ENCODE measurements at regions not wholly inside any gene's neighbourhood (a gene's known extent, or its start where the extent isn't known, plus 50 kb on each side); places are given as distances from the start of the nearest gene placed in this dataset.
"Not testable (repeated sequence)": the region's sequence is repeated elsewhere in the genome, so short reads cannot be mapped to it uniquely, and the experiment has no call there.

DNA sequence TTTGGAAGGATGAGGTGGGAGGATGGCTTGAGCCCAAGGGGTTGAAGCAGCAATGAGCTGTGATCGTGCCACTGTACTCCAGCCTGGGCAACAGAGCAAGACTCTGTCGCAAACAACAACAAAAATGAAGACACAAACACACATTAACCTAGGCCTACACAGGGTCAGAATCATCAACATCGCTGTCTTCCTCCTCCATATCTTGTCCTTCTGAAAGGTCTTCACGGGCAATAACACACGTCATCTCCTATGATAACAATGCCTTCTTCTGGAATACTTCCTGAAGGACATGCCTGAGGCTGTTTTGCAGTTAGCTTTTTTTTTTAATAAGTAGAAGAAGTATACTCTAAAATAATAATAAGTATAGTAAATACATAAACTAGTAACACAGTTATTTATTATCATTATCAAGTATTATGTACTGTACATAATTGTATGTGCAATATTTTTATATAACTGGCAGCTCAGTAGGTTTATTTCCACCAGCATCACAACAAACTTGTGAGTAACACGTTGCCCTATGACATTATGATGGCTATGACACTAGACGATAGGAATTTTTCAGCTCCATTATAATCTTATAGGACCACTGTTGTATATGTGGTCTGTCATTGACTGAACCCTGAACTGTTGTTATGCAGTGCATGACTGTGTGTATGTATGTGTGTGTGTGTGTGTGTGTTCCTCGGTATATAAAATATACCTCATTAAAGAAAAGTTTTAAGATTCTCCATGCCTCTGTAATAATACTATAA, 69.2 kb upstream of the MAML3 start:
- DNase-seq (ENCODE audit: low read depth, low spot score) = no peak
- H3K27ac Mint-ChIP-seq (ENCODE audit: unreplicated experiment) = no peak overlapping the region
- no peaks in the 10 kb centered on the region for H3K9me3 Mint-ChIP-seq
- peaks cover 18% of the 10 kb centered on the region for H3K4me1 Mint-ChIP-seq
- H3K36me3 Mint-ChIP-seq (ENCODE audit: low read depth) = no peaks in the 10 kb centered on the region
- H3K27me3 Mint-ChIP-seq (ENCODE audit: low read depth) = no peaks in the 10 kb centered on the region
- TF ChIP-seq, protein P1, sequence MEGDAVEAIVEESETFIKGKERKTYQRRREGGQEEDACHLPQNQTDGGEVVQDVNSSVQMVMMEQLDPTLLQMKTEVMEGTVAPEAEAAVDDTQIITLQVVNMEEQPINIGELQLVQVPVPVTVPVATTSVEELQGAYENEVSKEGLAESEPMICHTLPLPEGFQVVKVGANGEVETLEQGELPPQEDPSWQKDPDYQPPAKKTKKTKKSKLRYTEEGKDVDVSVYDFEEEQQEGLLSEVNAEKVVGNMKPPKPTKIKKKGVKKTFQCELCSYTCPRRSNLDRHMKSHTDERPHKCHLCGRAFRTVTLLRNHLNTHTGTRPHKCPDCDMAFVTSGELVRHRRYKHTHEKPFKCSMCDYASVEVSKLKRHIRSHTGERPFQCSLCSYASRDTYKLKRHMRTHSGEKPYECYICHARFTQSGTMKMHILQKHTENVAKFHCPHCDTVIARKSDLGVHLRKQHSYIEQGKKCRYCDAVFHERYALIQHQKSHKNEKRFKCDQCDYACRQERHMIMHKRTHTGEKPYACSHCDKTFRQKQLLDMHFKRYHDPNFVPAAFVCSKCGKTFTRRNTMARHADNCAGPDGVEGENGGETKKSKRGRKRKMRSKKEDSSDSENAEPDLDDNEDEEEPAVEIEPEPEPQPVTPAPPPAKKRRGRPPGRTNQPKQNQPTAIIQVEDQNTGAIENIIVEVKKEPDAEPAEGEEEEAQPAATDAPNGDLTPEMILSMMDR (conservative IDR thresholded peaks at IDR 0.05) = no peak
- no peak overlapping the region for H3K4me3 Mint-ChIP-seq

DNA sequence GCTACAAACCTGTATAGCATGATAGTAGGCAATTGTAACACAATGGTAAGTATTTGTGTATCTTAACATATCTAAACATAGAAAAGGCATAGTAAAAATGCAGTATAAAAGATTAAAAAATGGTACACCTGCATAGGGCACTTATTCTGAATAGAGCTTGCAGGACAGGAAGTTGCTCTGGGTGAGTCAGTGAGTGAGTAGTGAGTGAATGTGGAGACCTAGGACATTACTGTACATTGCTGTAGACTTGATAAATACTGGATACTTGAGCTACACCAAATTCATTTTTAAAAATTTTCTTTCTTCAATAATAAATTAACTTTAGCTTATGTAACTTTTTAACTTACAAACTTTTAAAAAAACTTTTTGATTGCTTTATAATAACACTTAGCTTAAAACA, 68.2 kb upstream of the MAML3 start:
- DNase-seq (ENCODE audit: low read depth, low spot score) = no peak
- Mint-ChIP-seq H3K4me3 (no peak overlapping the region), H3K27me3 (ENCODE audit: low read depth) (no peaks in the 10 kb centered on the region), H3K27ac (ENCODE audit: unreplicated experiment) (no peak overlapping the region), H3K4me1 (peaks cover 18% of the 10 kb centered on the region), H3K36me3 (ENCODE audit: low read depth) (no peaks in the 10 kb centered on the region), H3K9me3 (no peaks in the 10 kb centered on the region)
- TF ChIP-seq, protein P1 (conservative IDR thresholded peaks at IDR 0.05) = no peak

DNA sequence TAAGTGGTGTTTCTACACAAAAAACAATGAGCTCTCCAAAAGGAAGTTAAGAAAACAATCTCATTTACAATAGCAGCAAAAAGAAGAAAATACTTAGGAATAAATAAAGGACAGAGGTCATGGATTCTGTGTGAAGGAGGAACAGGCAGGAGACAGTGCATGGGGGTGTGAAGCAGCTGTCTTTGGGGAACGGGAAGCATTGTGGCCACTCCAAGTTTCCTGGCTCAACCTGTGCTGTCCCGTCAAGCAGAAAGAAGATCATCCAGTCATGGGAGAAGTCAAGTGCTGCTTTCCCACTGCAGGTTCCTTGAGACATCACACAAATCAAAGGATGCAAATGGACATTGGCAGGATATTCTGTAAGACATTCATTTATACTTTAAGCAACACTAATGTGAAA, 66.1 kb upstream of the MAML3 start:
- no peaks in the 10 kb centered on the region for H3K9me3 Mint-ChIP-seq
- DNase-seq (ENCODE audit: low read depth, low spot score) = no peak
- no peak overlapping the region for H3K4me3 Mint-ChIP-seq
- no peak overlapping the region for H3K27ac Mint-ChIP-seq (ENCODE audit: unreplicated experiment)
- peaks cover 18% of the 10 kb centered on the region for H3K4me1 Mint-ChIP-seq
- no peaks in the 10 kb centered on the region for H3K36me3 Mint-ChIP-seq (ENCODE audit: low read depth)
- no peaks in the 10 kb centered on the region for H3K27me3 Mint-ChIP-seq (ENCODE audit: low read depth)
- TF ChIP-seq, protein P1 (conservative IDR thresholded peaks at IDR 0.05) = no peak

DNA sequence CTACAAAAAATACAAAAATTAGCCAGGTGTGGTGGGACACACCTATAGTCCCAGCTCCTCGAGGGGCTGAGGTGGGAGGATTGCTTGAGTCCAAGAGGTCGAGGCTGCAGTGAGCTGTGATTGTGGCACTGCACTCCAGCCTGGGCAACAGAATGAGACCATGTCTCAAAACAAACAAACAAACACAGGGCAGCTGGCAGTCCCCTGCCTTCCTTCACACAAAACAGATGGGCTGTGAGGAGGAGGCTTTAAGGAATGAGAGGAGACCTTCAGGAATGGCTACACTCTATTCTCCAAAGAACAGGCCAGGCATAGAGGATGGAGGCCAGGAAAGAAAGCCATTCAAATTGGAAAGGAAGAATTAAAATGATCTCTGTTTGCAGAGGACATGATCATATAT, 65.6 kb upstream of the MAML3 start:
- no peak for DNase-seq (ENCODE audit: low read depth, low spot score)
- H3K4me1 Mint-ChIP-seq = peaks cover 18% of the 10 kb centered on the region
- no peaks in the 10 kb centered on the region for H3K27me3 Mint-ChIP-seq (ENCODE audit: low read depth)
- H3K9me3 Mint-ChIP-seq = no peaks in the 10 kb centered on the region
- H3K27ac Mint-ChIP-seq (ENCODE audit: unreplicated experiment) = no peak overlapping the region
- no peaks in the 10 kb centered on the region for H3K36me3 Mint-ChIP-seq (ENCODE audit: low read depth)
- TF ChIP-seq, protein P1 (conservative IDR thresholded peaks at IDR 0.05) = no peak
- no peak overlapping the region for H3K4me3 Mint-ChIP-seq

DNA sequence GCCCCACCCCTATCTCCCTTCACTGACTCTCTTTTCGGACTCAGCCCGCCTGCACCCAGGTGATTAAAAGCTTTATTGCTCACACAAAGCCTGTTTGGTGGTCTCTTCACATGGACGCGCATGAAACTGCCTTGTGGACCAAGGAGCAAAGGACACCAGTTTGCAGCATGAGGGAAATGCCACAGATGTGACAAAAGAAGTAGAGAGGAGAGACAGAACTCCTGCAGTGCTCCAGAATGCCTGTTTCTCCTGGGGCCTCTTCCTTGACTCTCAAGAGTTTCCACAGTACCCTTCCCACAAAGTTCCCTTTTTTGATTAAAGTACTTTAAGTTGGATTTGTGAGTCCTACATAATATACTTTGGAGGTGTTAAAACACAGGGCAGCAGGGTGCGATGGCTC, 65.1 kb upstream of the MAML3 start:
- H3K27ac Mint-ChIP-seq (ENCODE audit: unreplicated experiment); H3K4me3 Mint-ChIP-seq: not testable (repeated sequence)

DNA sequence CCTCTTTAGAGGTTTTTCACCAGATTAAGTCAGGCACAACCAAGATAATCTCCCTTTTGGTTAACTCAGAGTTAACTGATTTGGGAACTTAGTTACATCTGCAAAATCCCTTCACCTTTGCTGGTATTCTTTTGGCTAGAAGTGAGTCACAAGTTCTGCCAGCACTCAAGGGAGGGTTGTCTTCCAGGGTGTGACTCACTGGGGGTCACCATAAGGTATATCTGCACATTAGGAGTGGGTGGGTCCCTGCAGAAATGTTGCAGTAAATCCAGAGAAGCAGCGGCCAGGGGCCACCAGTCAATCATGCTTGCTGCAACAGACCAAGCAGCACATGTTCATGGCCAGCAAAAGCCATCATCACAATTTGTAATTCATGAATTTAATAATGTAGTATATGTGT, 59.8 kb upstream of the MAML3 start:
- no peaks in the 10 kb centered on the region for H3K27me3 Mint-ChIP-seq (ENCODE audit: low read depth)
- TF ChIP-seq, protein P1 (conservative IDR thresholded peaks at IDR 0.05) = no peak
- H3K27ac Mint-ChIP-seq (ENCODE audit: unreplicated experiment) = no peak overlapping the region
- H3K4me1 Mint-ChIP-seq = peaks cover 2% of the 10 kb centered on the region
- H3K36me3 Mint-ChIP-seq (ENCODE audit: low read depth) = no peaks in the 10 kb centered on the region
- H3K4me3 Mint-ChIP-seq = no peak overlapping the region
- no peak for DNase-seq (ENCODE audit: low read depth, low spot score)
- peaks cover 2% of the 10 kb centered on the region for H3K9me3 Mint-ChIP-seq

More for the DNA sequence above, 65.1 kb upstream of the MAML3 start:
- not testable (repeated sequence) for H3K36me3 Mint-ChIP-seq (ENCODE audit: low read depth); H3K27me3 Mint-ChIP-seq (ENCODE audit: low read depth); H3K9me3 Mint-ChIP-seq; DNase-seq (ENCODE audit: low read depth, low spot score)
- peaks cover 18% of the 10 kb centered on the region for H3K4me1 Mint-ChIP-seq

All from neural crest cell (in vitro differentiated cells).